Posterior cingulate gyrus (tissue), 11 donors: ENCODE measurements at regions not wholly inside any gene's neighbourhood (a gene's known extent, or its start where the extent isn't known, plus 50 kb on each side); places are given as distances from the start of the nearest gene placed in this dataset.

Experiments used
- DNase-seq, 10 donors: peaks; one replicate each; pipeline versions ENCODE4 v3.0.0 to v3.0.0-alpha.2; 2020 to 2021; ENCODE audit warnings: mixed read lengths in 3 of 10
- intact Hi-C: fragments of 100-400 bp; cut with DNase I; formaldehyde crosslinking; loops from one replicate; pipeline ENCODE4 v1.15.1; 2023

GRCh38 chr16:51708861-51709260 lies 557.8 kb upstream of the SALL1 start:
- no peak for DNase-seq
- intact Hi-C loops = no loop called here

GRCh38 chr16:51707666-51708065 lies 556.6 kb upstream of the SALL1 start:
- no peak for DNase-seq
- intact Hi-C loops = no loop called here

GRCh38 chr16:51705142-51705541 lies 554.1 kb upstream of the SALL1 start:
- intact Hi-C loops = no loop called here
- DNase-seq = no peak

- DNase-seq = no peak
- intact Hi-C loops = no loop called here
These were observed 550.0 kb upstream of the SALL1 start for GRCh38 chr16:51701025-51701424.

GRCh38 chr16:51699686-51700396 lies 548.8 kb upstream of the SALL1 start:
- DNase-seq = no peak
- intact Hi-C loops = no loop called here

GRCh38 chr16:51698647-51699046 lies 547.6 kb upstream of the SALL1 start:
- DNase-seq = no peak
- intact Hi-C loops = no loop called here

GRCh38 chr16:51697454-51697853 lies 546.4 kb upstream of the SALL1 start:
- intact Hi-C loops = no loop called here
- no peak for DNase-seq

- intact Hi-C loops = no loop called here
- DNase-seq = peak in 1 of 10 donors; percentile 6
These were observed 545.3 kb upstream of the SALL1 start for GRCh38 chr16:51696376-51696775.

- intact Hi-C loops = no loop called here
- no peak for DNase-seq
These were observed 540.0 kb upstream of the SALL1 start for GRCh38 chr16:51691109-51691508.

GRCh38 chr16:51685498-51685897 lies 534.4 kb upstream of the SALL1 start:
- DNase-seq = no peak
- intact Hi-C loops = no loop called here

- no peak for DNase-seq
- intact Hi-C loops = no loop called here
These were observed 532.8 kb upstream of the SALL1 start for GRCh38 chr16:51683882-51684281.

- intact Hi-C loops = no loop called here
- DNase-seq = no peak
These were observed 531.8 kb upstream of the SALL1 start for GRCh38 chr16:51682905-51683304.

- intact Hi-C loops = no loop called here
- DNase-seq = no peak
These were observed 523.5 kb upstream of the SALL1 start for GRCh38 chr16:51674615-51675014.

- intact Hi-C loops = no loop called here
- DNase-seq = no peak
These were observed 519.5 kb upstream of the SALL1 start for GRCh38 chr16:51670527-51670926.

GRCh38 chr16:51666821-51667220 lies 515.8 kb upstream of the SALL1 start:
- intact Hi-C loops = no loop called here
- DNase-seq = no peak

- DNase-seq = no peak
- intact Hi-C loops = no loop called here
These were observed 515.0 kb upstream of the SALL1 start for GRCh38 chr16:51666074-51666473.

GRCh38 chr16:51665436-51665998 lies 514.4 kb upstream of the SALL1 start:
- intact Hi-C loops = no loop called here
- no peak for DNase-seq

GRCh38 chr16:51658531-51658930 lies 507.5 kb upstream of the SALL1 start:
- no peak for DNase-seq
- intact Hi-C loops = no loop called here

GRCh38 chr16:51657848-51658247 lies 506.8 kb upstream of the SALL1 start:
- no peak for DNase-seq
- intact Hi-C loops = no loop called here

- intact Hi-C loops = no loop called here
- DNase-seq = no peak
These were observed 504.2 kb upstream of the SALL1 start for GRCh38 chr16:51655249-51655648.

GRCh38 chr16:51651061-51651466 lies 500.0 kb upstream of the SALL1 start:
- peak; percentile 10 to 89 (median 42) for DNase-seq
- intact Hi-C loops = no loop called here

- DNase-seq = no peak
- intact Hi-C loops = no loop called here
These were observed 498.6 kb upstream of the SALL1 start for GRCh38 chr16:51649631-51650030.

GRCh38 chr16:51648526-51648925 lies 497.5 kb upstream of the SALL1 start:
- intact Hi-C loops = no loop called here
- no peak for DNase-seq
